ENCODE measurements at regions not wholly inside any gene's neighbourhood (a gene's known extent, or its start where the extent isn't known, plus 50 kb on each side); places are given as distances from the start of the nearest gene placed in this dataset.
A peak's percentile ranks its signal among the peaks of the same experiment; 100 is the strongest.

- Histone ChIP-seq H3K27me3 (ENCODE audit: insufficient read depth, low read length) (no peaks in the 10 kb centered on the region), H3K79me2 (ENCODE audit: insufficient read depth, low read length) (no peaks in the 10 kb centered on the region), H3K9me3 (ENCODE audit: low read length) (no peaks in the 10 kb centered on the region), H3K4me3 (ENCODE audit: low read depth, low read length, poor library complexity, severe bottlenecking) (no peak overlapping the region), H2AFZ (ENCODE audit: low read length) (no peak overlapping the region), H3K9me2 (ENCODE audit: low read depth, low read length) (no peaks in the 10 kb centered on the region), H4K20me1 (ENCODE audit: insufficient read depth, low read length) (no peaks in the 10 kb centered on the region), H3K27ac (ENCODE audit: low read depth, low read length, poor library complexity, severe bottlenecking) (no peak overlapping the region), H3K4me1 (ENCODE audit: insufficient read depth, low read length, severe bottlenecking) (no peaks in the 10 kb centered on the region), H3K36me3 (ENCODE audit: insufficient read depth, low read length) (no peaks in the 10 kb centered on the region), H3F3A (ENCODE audit: insufficient read depth, low read length) (no peaks in the 10 kb centered on the region), H3K4me2 (ENCODE audit: low read length) (no peak overlapping the region), H3K9ac (ENCODE audit: low read length) (no peak overlapping the region)
- no peak for TF ChIP-seq EZH2 (IDR thresholded peaks at IDR 0.05; ENCODE audit: borderline replicate concordance, low read length)
- peak; percentile 37; the same call in 1 of the 2 replicates for TF ChIP-seq CTCF (IDR thresholded peaks at IDR 0.05; ENCODE audit: low read length)
Measured at GRCh38 chr10:64271983-64272382, 750.8 kb downstream of the REEP3 start.

GRCh38 chr10:64275001-64275400 lies 753.8 kb downstream of the REEP3 start:
- Histone ChIP-seq H3K79me2 (ENCODE audit: insufficient read depth, low read length) (no peaks in the 10 kb centered on the region), H3K27me3 (ENCODE audit: insufficient read depth, low read length) (no peaks in the 10 kb centered on the region), H3K9me3 (ENCODE audit: low read length) (no peaks in the 10 kb centered on the region), H3K36me3 (ENCODE audit: insufficient read depth, low read length) (no peaks in the 10 kb centered on the region), H4K20me1 (ENCODE audit: insufficient read depth, low read length) (no peaks in the 10 kb centered on the region), H3K9ac (ENCODE audit: low read length) (no peak overlapping the region), H2AFZ (ENCODE audit: low read length) (no peak overlapping the region), H3K4me1 (ENCODE audit: insufficient read depth, low read length, severe bottlenecking) (no peaks in the 10 kb centered on the region), H3K27ac (ENCODE audit: low read depth, low read length, poor library complexity, severe bottlenecking) (no peak overlapping the region), H3K9me2 (ENCODE audit: low read depth, low read length) (no peaks in the 10 kb centered on the region), H3K4me3 (ENCODE audit: low read depth, low read length, poor library complexity, severe bottlenecking) (no peak overlapping the region), H3K4me2 (ENCODE audit: low read length) (no peak overlapping the region), H3F3A (ENCODE audit: insufficient read depth, low read length) (no peaks in the 10 kb centered on the region)
- TF ChIP-seq EZH2 (IDR thresholded peaks at IDR 0.05; ENCODE audit: borderline replicate concordance, low read length) (no peak), CTCF (IDR thresholded peaks at IDR 0.05; ENCODE audit: low read length) (no peak)

DNA sequence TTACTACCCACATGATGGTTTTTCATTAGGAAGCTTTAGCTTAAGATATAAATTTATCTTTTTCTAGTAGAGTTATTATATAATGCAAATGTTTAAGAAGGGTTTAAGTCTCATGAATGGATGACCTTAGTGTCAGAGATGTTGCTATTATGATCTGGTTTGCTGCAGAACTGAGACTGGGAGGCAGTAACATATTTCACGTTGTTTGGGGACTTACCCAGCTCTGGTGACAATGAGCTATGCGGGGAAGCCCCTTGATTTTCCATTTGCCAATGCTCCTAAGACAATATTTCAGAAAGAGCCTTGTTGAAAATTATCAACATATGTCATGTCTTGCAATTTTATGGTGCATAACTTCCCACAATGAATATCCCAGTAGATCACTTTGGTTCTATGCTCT lies 754.6 kb downstream of the REEP3 start:
- Histone ChIP-seq H3K4me2 (ENCODE audit: low read length) (no peak overlapping the region), H3K27ac (ENCODE audit: low read depth, low read length, poor library complexity, severe bottlenecking) (no peak overlapping the region)
- TF ChIP-seq CTCF (IDR thresholded peaks at IDR 0.05; ENCODE audit: low read length): no peak
- no peak for TF ChIP-seq EZH2 (IDR thresholded peaks at IDR 0.05; ENCODE audit: borderline replicate concordance, low read length)

More for the DNA sequence above, 754.6 kb downstream of the REEP3 start:
- no peaks in the 10 kb centered on the region for H3K4me1 ChIP-seq (ENCODE audit: insufficient read depth, low read length, severe bottlenecking)
- no peaks in the 10 kb centered on the region for H4K20me1 ChIP-seq (ENCODE audit: insufficient read depth, low read length)
- H3K36me3 ChIP-seq (ENCODE audit: insufficient read depth, low read length): no peaks in the 10 kb centered on the region
- H3K4me3 ChIP-seq (ENCODE audit: low read depth, low read length, poor library complexity, severe bottlenecking): no peak overlapping the region
- H3K9me2 ChIP-seq (ENCODE audit: low read depth, low read length): no peaks in the 10 kb centered on the region
- no peak overlapping the region for H3K9ac ChIP-seq (ENCODE audit: low read length)
- H3K27me3 ChIP-seq (ENCODE audit: insufficient read depth, low read length): no peaks in the 10 kb centered on the region
- no peaks in the 10 kb centered on the region for H3F3A ChIP-seq (ENCODE audit: insufficient read depth, low read length)
- H3K9me3 ChIP-seq (ENCODE audit: low read length): no peaks in the 10 kb centered on the region
- H2AFZ ChIP-seq (ENCODE audit: low read length): no peak overlapping the region
- H3K79me2 ChIP-seq (ENCODE audit: insufficient read depth, low read length): no peaks in the 10 kb centered on the region
